ENCODE measurements at regions not wholly inside any gene's neighbourhood (a gene's known extent, or its start where the extent isn't known, plus 50 kb on each side); places are given as distances from the start of the nearest gene placed in this dataset.

- TF ChIP-seq CTCF (IDR thresholded peaks at IDR 0.05) (no peak), POLR2A (IDR thresholded peaks at IDR 0.05) (no peak), POLR2AphosphoS5 (IDR thresholded peaks at IDR 0.05) (no peak)
Observed at GRCh38 chr5:12133520-12133919, 229.3 kb upstream of the CTNND2 start.
